DOHH2 (cell line): ENCODE measurements at regions not wholly inside any gene's neighbourhood (a gene's known extent, or its start where the extent isn't known, plus 50 kb on each side); places are given as distances from the start of the nearest gene placed in this dataset.

Source experiments
- H3F3A ChIP-seq: fragments of 200-600 bp; sonication (generic), shearing (Covaris generic); 2 replicates; pipeline ENCODE4 v1.6.0; 2016; ENCODE audit warnings: antibody characterized with exemption, mild to moderate bottlenecking; ENCODE audit not compliant: control insufficient read depth, insufficient read depth
- H3K27ac ChIP-seq: fragments of 200-600 bp; sonication (generic); 2 replicates; pipeline ENCODE4 v1.5.1; 2014; ENCODE audit warnings: low read depth, mild to moderate bottlenecking, low read length, moderate library complexity
- H3K27me3 ChIP-seq: fragments of 200-600 bp; sonication (generic); 2 replicates; pipeline ENCODE4 v1.6.1; 2014; ENCODE audit warnings: mild to moderate bottlenecking, low read length, mixed read lengths; ENCODE audit not compliant: control insufficient read depth
- H3K36me3 ChIP-seq: fragments of 200-600 bp; sonication (generic); 2 replicates; pipeline ENCODE4 v1.6.1; 2014; ENCODE audit warnings: mild to moderate bottlenecking, low read length, moderate library complexity, mixed read lengths; ENCODE audit not compliant: control insufficient read depth
- H3K4me1 ChIP-seq: fragments of 200-600 bp; sonication (generic); 2 replicates; pipeline ENCODE4 v1.6.1; 2014; ENCODE audit warnings: mild to moderate bottlenecking, low read length, mixed read lengths; ENCODE audit not compliant: control insufficient read depth
- H3K4me2 ChIP-seq: fragments of 200-600 bp; sonication (generic); 2 replicates; pipeline ENCODE4 v1.6.0; 2014; ENCODE audit warnings: mild to moderate bottlenecking, low read length, moderate library complexity
- H3K4me3 ChIP-seq: fragments of 200-600 bp; sonication (generic); 2 replicates; pipeline ENCODE4 v1.5.1; 2014; ENCODE audit warnings: mild to moderate bottlenecking, low read length, mixed read lengths
- H3K79me2 ChIP-seq: fragments of 200-600 bp; sonication (generic); 2 replicates; pipeline ENCODE4 v1.6.1; 2014; ENCODE audit warnings: mild to moderate bottlenecking, low read length, mixed read lengths; ENCODE audit not compliant: control insufficient read depth
- H3K9me2 ChIP-seq: fragments of 200-600 bp; sonication (generic); replicated peaks from 2 replicates; pipeline ENCODE4 v1.6.1; 2014; ENCODE audit warnings: mild to moderate bottlenecking, low read length, mixed read lengths; ENCODE audit not compliant: control insufficient read depth
- H3K9me3 ChIP-seq: fragments of 200-600 bp; sonication (generic); 2 replicates; pipeline ENCODE4 v1.6.1; 2014; ENCODE audit warnings: antibody characterized with exemption, low read length, mixed read lengths; ENCODE audit not compliant: control insufficient read depth, insufficient read depth
- H4K20me1 ChIP-seq: fragments of 200-600 bp; sonication (generic); 2 replicates; pipeline ENCODE4 v1.6.0; 2014; ENCODE audit warnings: low read depth, mild to moderate bottlenecking, antibody characterized with exemption, low read length, moderate library complexity; ENCODE audit not compliant: control insufficient read depth, insufficient read depth
- EZH2phosphoT487 ChIP-seq: fragments of 200-600 bp; sonication (generic); IDR thresholded peaks from 2 replicates; pipeline ENCODE4 v1.6.1; 2017; ENCODE audit warnings: borderline replicate concordance, mild to moderate bottlenecking, antibody characterized with exemption, low read length, moderate library complexity, mixed read lengths
- TF ChIP-seq, protein P1 (sequence below): fragments of 200-600 bp; sonication (generic); IDR thresholded peaks from one replicate; pipeline ENCODE4 v1.5.1; 2014; ENCODE audit warnings: antibody characterized with exemption, mild to moderate bottlenecking, low read depth, low read length; ENCODE audit not compliant: poor library complexity, severe bottlenecking

DNA sequence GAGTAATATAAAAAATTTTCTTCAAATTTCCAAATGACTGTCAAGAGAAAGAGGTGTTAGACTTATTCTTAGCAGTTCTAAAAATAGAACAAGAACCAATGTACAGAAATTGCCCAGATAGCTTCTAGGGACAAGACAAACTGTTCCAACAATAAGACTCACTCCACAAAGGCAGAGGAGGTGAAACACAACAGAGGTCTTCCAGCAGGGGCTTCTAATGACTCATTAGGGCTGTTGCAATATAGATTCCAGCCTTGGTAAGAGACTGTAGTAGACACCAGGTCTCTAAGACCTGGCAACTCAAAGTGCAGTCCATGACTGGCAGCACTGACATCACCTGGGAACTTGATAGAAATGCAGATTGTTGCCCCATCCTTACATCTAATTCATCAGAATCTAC, 134.6 kb upstream of the VLDLR start:
- Histone ChIP-seq H3K4me2 (no peak overlapping the region), H3K27ac (no peak overlapping the region), H3K36me3 (no peaks in the 10 kb centered on the region), H3K9me2 (no peaks in the 10 kb centered on the region), H3K27me3 (no peaks in the 10 kb centered on the region), H3K9me3 (no peaks in the 10 kb centered on the region), H3K4me3 (no peak overlapping the region), H4K20me1 (no peaks in the 10 kb centered on the region), H3F3A (no peaks in the 10 kb centered on the region), H3K4me1 (peaks cover 42% of the 10 kb centered on the region), H3K79me2 (no peaks in the 10 kb centered on the region)
- TF ChIP-seq EZH2phosphoT487, result no peak
- TF ChIP-seq, protein P1, sequence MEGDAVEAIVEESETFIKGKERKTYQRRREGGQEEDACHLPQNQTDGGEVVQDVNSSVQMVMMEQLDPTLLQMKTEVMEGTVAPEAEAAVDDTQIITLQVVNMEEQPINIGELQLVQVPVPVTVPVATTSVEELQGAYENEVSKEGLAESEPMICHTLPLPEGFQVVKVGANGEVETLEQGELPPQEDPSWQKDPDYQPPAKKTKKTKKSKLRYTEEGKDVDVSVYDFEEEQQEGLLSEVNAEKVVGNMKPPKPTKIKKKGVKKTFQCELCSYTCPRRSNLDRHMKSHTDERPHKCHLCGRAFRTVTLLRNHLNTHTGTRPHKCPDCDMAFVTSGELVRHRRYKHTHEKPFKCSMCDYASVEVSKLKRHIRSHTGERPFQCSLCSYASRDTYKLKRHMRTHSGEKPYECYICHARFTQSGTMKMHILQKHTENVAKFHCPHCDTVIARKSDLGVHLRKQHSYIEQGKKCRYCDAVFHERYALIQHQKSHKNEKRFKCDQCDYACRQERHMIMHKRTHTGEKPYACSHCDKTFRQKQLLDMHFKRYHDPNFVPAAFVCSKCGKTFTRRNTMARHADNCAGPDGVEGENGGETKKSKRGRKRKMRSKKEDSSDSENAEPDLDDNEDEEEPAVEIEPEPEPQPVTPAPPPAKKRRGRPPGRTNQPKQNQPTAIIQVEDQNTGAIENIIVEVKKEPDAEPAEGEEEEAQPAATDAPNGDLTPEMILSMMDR, result no peak

DNA sequence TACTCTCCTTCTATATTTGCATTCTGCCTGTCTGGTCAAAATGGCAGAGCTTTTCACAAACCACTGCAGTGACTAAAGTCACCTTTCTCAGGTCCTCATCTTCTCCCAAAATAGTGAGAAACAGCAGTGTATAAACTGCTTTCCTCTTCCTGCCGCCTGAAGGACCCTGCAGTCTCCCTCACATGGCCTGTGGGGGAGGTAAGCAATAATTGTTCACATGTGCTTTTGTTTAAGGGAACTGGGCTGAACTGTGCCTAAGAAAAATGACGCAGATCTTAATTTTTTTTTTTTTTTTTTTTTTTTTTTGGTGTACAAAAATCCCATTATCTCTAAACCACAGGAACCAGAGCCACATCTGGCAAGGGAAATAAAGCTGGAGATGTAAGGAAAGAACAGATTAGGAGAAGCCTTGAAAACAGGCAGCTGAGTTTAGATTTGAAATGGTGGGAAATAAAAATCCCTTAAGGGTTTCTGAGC, 131.7 kb upstream of the VLDLR start:
- peak overlapping the region; percentile 93 for H3K27ac ChIP-seq
- H3K9me2 ChIP-seq, result no peaks in the 10 kb centered on the region
- peak overlapping the region; percentile 36 for H3K4me2 ChIP-seq
- no peaks in the 10 kb centered on the region for H3K79me2 ChIP-seq
- H3K9me3 ChIP-seq, result no peaks in the 10 kb centered on the region
- H3F3A ChIP-seq, result peaks cover 11% of the 10 kb centered on the region
- TF ChIP-seq, protein P1, result no peak
- no peak for TF ChIP-seq EZH2phosphoT487
- H4K20me1 ChIP-seq, result no peaks in the 10 kb centered on the region
- peak overlapping the region; percentile 15; the same call in 1 of the 2 replicates for H3K4me3 ChIP-seq
- H3K36me3 ChIP-seq, result no peaks in the 10 kb centered on the region
- H3K27me3 ChIP-seq, result no peaks in the 10 kb centered on the region
- H3K4me1 ChIP-seq, result peaks cover 70% of the 10 kb centered on the region

DNA sequence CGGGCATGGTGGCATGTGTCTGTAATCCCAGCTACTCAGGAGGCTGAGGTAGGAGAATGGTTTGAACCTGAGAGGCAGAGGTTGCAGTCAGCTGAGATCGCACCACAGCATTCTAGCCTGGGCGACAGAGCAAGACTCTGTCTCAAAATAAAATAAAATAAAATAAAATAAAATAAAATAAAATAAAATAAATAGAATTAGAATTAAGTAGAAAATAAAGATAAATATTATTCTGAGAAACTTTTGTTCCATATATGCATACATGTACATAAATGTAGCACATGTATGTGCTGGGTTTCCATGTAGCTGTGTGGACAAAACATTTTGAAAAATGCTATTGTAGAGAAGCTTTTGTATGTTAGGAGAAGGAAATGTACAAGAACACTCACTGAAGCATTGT, 129.4 kb upstream of the VLDLR start:
- TF ChIP-seq, protein P1, result no peak
- H3K9me2 ChIP-seq, result no peaks in the 10 kb centered on the region
- peaks cover 11% of the 10 kb centered on the region for H3F3A ChIP-seq
- H3K9me3 ChIP-seq, result no peaks in the 10 kb centered on the region
- H3K4me3 ChIP-seq, result peak overlapping the region; percentile 37
- H3K36me3 ChIP-seq, result no peaks in the 10 kb centered on the region
- peaks cover 74% of the 10 kb centered on the region for H3K4me1 ChIP-seq
- no peaks in the 10 kb centered on the region for H3K79me2 ChIP-seq
- peak overlapping the region; percentile 58 for H3K4me2 ChIP-seq
- H3K27ac ChIP-seq, result peak overlapping the region; percentile 93
- no peaks in the 10 kb centered on the region for H3K27me3 ChIP-seq
- H4K20me1 ChIP-seq, result no peaks in the 10 kb centered on the region

DNA sequence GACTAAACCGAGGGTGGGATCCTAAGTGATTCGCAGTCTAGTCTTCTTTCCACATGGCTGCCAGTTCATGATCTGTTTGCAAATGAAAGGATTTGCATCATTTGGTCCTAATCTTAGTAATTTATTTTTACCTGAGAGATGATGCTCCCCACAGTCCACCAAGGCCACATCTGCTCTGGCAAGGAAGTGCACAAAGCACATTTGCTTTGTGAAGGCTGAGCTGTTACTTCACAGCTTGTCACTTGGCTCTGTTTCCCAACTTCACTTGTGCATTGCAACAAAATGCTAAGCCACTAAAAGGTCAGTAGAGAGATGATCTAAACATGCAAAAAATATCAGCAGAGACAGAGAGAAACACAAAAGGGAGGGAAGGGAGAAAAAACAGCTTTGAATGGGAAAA, 128.5 kb upstream of the VLDLR start:
- Histone ChIP-seq H3K27ac (peak overlapping the region; percentile 93), H3K9me3 (no peaks in the 10 kb centered on the region), H3K4me1 (peaks cover 69% of the 10 kb centered on the region), H3F3A (peaks cover 11% of the 10 kb centered on the region), H3K4me3 (peak overlapping the region; percentile 37), H3K36me3 (no peaks in the 10 kb centered on the region), H3K4me2 (peak overlapping the region; percentile 58), H3K79me2 (no peaks in the 10 kb centered on the region), H3K9me2 (no peaks in the 10 kb centered on the region), H3K27me3 (no peaks in the 10 kb centered on the region), H4K20me1 (no peaks in the 10 kb centered on the region)
- no peak for TF ChIP-seq EZH2phosphoT487
- TF ChIP-seq, protein P1, result no peak
